ENCODE measurements at regions not wholly inside any gene's neighbourhood (a gene's known extent, or its start where the extent isn't known, plus 50 kb on each side); places are given as distances from the start of the nearest gene placed in this dataset.
"Not testable (repeated sequence)": the region's sequence is repeated elsewhere in the genome, so short reads cannot be mapped to it uniquely, and the experiment has no call there.

GRCh38 chr13:103605546-103606326 lies 539.5 kb upstream of the SLC10A2 start:
- peaks cover 25% of the 10 kb centered on the region for H3K9me3 Mint-ChIP-seq
- no peaks in the 10 kb centered on the region for H3K4me1 Mint-ChIP-seq (ENCODE audit: low read depth)
- DNase-seq: no peak
- H3K27ac Mint-ChIP-seq: no peak overlapping the region
- no peak overlapping the region for H3K4me3 Mint-ChIP-seq
- H3K27me3 Mint-ChIP-seq (ENCODE audit: insufficient read depth): no peaks in the 10 kb centered on the region
- H3K36me3 Mint-ChIP-seq (ENCODE audit: low read depth): no peaks in the 10 kb centered on the region
- no peak for TF ChIP-seq CTCF (IDR thresholded peaks at IDR 0.05)

- not testable (repeated sequence) for H3K36me3 Mint-ChIP-seq (ENCODE audit: low read depth); H3K27ac Mint-ChIP-seq; H3K27me3 Mint-ChIP-seq (ENCODE audit: insufficient read depth); H3K4me3 Mint-ChIP-seq; H3K4me1 Mint-ChIP-seq (ENCODE audit: low read depth); DNase-seq
- peaks cover 22% of the 10 kb centered on the region for H3K9me3 Mint-ChIP-seq
Measured at GRCh38 chr13:103599870-103600269, 533.7 kb upstream of the SLC10A2 start.

GRCh38 chr13:103598671-103599070 lies 532.5 kb upstream of the SLC10A2 start:
- peaks cover 29% of the 10 kb centered on the region for H3K9me3 Mint-ChIP-seq
- no peak for TF ChIP-seq CTCF (IDR thresholded peaks at IDR 0.05)
- no peak for DNase-seq
- no peaks in the 10 kb centered on the region for H3K27me3 Mint-ChIP-seq (ENCODE audit: insufficient read depth)
- H3K36me3 Mint-ChIP-seq (ENCODE audit: low read depth): no peaks in the 10 kb centered on the region
- no peak overlapping the region for H3K4me3 Mint-ChIP-seq
- H3K27ac Mint-ChIP-seq: no peak overlapping the region
- no peaks in the 10 kb centered on the region for H3K4me1 Mint-ChIP-seq (ENCODE audit: low read depth)

- no peaks in the 10 kb centered on the region for H3K36me3 Mint-ChIP-seq (ENCODE audit: low read depth)
- no peak for TF ChIP-seq CTCF (IDR thresholded peaks at IDR 0.05)
- DNase-seq: no peak
- H3K4me3 Mint-ChIP-seq: no peak overlapping the region
- H3K9me3 Mint-ChIP-seq: peaks cover 40% of the 10 kb centered on the region
- H3K4me1 Mint-ChIP-seq (ENCODE audit: low read depth): no peaks in the 10 kb centered on the region
- no peaks in the 10 kb centered on the region for H3K27me3 Mint-ChIP-seq (ENCODE audit: insufficient read depth)
- H3K27ac Mint-ChIP-seq: no peak overlapping the region
Measured at GRCh38 chr13:103573446-103573845, 507.2 kb upstream of the SLC10A2 start.

GRCh38 chr13:103568314-103568713 lies 502.1 kb upstream of the SLC10A2 start:
- no peak for TF ChIP-seq CTCF (IDR thresholded peaks at IDR 0.05)
- DNase-seq: no peak
- H3K36me3 Mint-ChIP-seq (ENCODE audit: low read depth): no peaks in the 10 kb centered on the region
- no peaks in the 10 kb centered on the region for H3K4me1 Mint-ChIP-seq (ENCODE audit: low read depth)
- H3K27ac Mint-ChIP-seq: no peak overlapping the region
- H3K4me3 Mint-ChIP-seq: no peak overlapping the region
- H3K27me3 Mint-ChIP-seq (ENCODE audit: insufficient read depth): no peaks in the 10 kb centered on the region
- H3K9me3 Mint-ChIP-seq: peaks cover 36% of the 10 kb centered on the region

- Mint-ChIP-seq H3K27me3 (ENCODE audit: insufficient read depth) (no peaks in the 10 kb centered on the region), H3K4me3 (no peak overlapping the region), H3K36me3 (ENCODE audit: low read depth) (peaks cover 5% of the 10 kb centered on the region; the same call in 1 of the 2 replicates), H3K9me3 (peaks cover 54% of the 10 kb centered on the region), H3K27ac (no peak overlapping the region), H3K4me1 (ENCODE audit: low read depth) (no peaks in the 10 kb centered on the region)
- DNase-seq: no peak
- no peak for TF ChIP-seq CTCF (IDR thresholded peaks at IDR 0.05)
Measured at GRCh38 chr13:103557878-103558277, 491.7 kb upstream of the SLC10A2 start.
